Fibroblast of lung (primary cell): ENCODE measurements at regions not wholly inside any gene's neighbourhood (a gene's known extent, or its start where the extent isn't known, plus 50 kb on each side); places are given as distances from the start of the nearest gene placed in this dataset.

Source experiments
- EZH2 ChIP-seq: IDR thresholded peaks from 2 replicates; pipeline ENCODE4 v1.5.1; 2012; ENCODE audit warnings: low read length, control low read depth, mild to moderate bottlenecking; ENCODE audit errors: missing control alignments
- TF ChIP-seq, protein P1 (sequence below), 2 donors: IDR thresholded peaks in 1 of 2; conservative IDR thresholded peaks in 1 of 2; 1 replicate in 1 of 2; 2 replicates in 1 of 2; pipeline ENCODE4 v1.5.1; 2011 to 2012; ENCODE audit warnings: low read length in 2 of 2, control low read depth in 1 of 2, inconsistent platforms in 1 of 2, low read depth in 1 of 2, mild to moderate bottlenecking in 1 of 2

DNA sequence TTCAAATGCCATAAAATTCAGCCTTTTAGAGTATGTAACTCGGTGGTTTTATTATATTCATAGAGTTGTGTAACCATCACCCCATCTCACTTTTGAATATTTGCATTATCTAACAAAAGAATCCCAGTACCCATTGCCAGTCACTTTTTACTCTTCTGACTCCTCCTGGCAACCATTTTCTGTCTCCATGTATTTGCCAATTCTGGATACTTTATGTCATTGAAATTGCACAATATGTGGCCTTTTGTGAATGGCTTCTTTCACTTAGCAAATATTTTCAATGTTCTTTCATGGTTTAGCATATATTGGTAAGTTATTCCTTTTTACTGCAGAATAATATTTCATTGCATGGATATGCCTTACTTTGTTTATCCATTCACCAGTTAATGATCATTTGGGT lies 79.9 kb downstream of the SLIT2 start:
- TF ChIP-seq, protein P1, sequence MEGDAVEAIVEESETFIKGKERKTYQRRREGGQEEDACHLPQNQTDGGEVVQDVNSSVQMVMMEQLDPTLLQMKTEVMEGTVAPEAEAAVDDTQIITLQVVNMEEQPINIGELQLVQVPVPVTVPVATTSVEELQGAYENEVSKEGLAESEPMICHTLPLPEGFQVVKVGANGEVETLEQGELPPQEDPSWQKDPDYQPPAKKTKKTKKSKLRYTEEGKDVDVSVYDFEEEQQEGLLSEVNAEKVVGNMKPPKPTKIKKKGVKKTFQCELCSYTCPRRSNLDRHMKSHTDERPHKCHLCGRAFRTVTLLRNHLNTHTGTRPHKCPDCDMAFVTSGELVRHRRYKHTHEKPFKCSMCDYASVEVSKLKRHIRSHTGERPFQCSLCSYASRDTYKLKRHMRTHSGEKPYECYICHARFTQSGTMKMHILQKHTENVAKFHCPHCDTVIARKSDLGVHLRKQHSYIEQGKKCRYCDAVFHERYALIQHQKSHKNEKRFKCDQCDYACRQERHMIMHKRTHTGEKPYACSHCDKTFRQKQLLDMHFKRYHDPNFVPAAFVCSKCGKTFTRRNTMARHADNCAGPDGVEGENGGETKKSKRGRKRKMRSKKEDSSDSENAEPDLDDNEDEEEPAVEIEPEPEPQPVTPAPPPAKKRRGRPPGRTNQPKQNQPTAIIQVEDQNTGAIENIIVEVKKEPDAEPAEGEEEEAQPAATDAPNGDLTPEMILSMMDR (conservative IDR thresholded peaks at IDR 0.05 in 1 of 2, IDR thresholded peaks at IDR 0.05 in 1 of 2; ENCODE audit: low read depth in 1 of 2, low read length in 2 of 2) = no peak
- TF ChIP-seq EZH2 = no peak
